ENCODE measurements at regions not wholly inside any gene's neighbourhood (a gene's known extent, or its start where the extent isn't known, plus 50 kb on each side); places are given as distances from the start of the nearest gene placed in this dataset.
"Not testable (repeated sequence)": the region's sequence is repeated elsewhere in the genome, so short reads cannot be mapped to it uniquely, and the experiment has no call there.

DNA sequence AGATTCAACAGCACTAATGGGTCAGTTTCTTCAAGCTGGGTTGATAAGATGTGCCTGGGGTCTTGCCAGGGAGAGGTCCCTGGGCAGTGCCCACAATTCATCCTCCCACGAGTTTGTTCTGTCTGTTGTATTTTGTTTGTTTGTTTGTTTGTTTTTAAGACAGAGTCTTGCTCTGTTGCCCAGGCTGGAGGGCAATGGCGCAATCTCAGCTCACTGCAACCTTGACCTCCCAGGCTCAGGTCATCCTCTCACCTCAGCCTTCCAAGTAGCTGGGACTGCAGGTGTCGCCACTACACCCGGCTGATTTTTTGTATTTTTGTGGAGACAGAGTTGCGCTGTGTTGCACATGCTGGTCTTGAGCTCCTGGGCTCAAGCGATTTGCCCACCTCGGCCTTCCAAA is 120.1 kb downstream of the NUFIP1 start:
- H3K9ac ChIP-seq (ENCODE audit: low read length in 5 of 5), result no peak overlapping the region
- H3K27me3 ChIP-seq (ENCODE audit: control insufficient read depth in 5 of 5, insufficient read depth in 4 of 5, low read length in 5 of 5), result peaks cover 0 to 5% (median 2%) of the 10 kb centered on the region in 5 donors
- no peak overlapping the region for H3K4me3 ChIP-seq (ENCODE audit: low read depth in 1 of 5, low read length in 5 of 5)
- no peaks in the 10 kb centered on the region for H3K9me3 ChIP-seq (ENCODE audit: control insufficient read depth in 5 of 5, low read length in 5 of 5)
- H3K36me3 ChIP-seq (ENCODE audit: control insufficient read depth in 5 of 5, insufficient read depth in 5 of 5, low read length in 5 of 5), result no peaks in the 10 kb centered on the region
- H3K4me1 ChIP-seq (ENCODE audit: control insufficient read depth in 5 of 5, insufficient read depth in 5 of 5, low read length in 5 of 5), result no peaks in the 10 kb centered on the region
- H3K27ac ChIP-seq (ENCODE audit: low read depth, low read length), result no peak overlapping the region

DNA sequence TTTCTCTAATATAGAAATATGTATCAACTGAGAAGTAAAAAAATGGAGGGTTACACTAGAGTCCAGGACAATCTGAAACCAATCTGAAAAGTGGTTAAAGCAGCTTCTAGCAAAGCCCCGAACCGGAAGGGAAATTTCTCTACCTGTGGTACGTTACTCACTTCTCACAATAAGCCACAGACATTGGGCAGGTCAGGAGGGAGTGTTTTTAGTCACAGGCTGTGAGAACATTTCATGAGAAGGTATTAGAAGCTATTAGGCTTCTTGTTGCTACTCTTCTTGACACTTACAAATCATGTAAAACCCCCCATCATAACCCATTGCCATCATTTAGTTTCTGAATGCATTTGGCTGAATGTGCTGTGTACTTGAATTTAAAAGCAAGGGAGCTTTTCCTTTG is 120.9 kb downstream of the NUFIP1 start:
- Histone ChIP-seq H3K36me3 (ENCODE audit: control insufficient read depth in 5 of 5, insufficient read depth in 5 of 5, low read length in 5 of 5) (no peaks in the 10 kb centered on the region), H3K4me1 (ENCODE audit: control insufficient read depth in 5 of 5, insufficient read depth in 5 of 5, low read length in 5 of 5) (no peaks in the 10 kb centered on the region), H3K9ac (ENCODE audit: low read length in 5 of 5) (no peak overlapping the region), H3K27me3 (ENCODE audit: control insufficient read depth in 5 of 5, insufficient read depth in 4 of 5, low read length in 5 of 5) (peaks cover 0 to 5% (median 2%) of the 10 kb centered on the region in 5 donors), H3K4me3 (ENCODE audit: low read depth in 1 of 5, low read length in 5 of 5) (no peak overlapping the region), H3K27ac (ENCODE audit: low read depth, low read length) (no peak overlapping the region), H3K9me3 (ENCODE audit: control insufficient read depth in 5 of 5, low read length in 5 of 5) (no peaks in the 10 kb centered on the region)

DNA sequence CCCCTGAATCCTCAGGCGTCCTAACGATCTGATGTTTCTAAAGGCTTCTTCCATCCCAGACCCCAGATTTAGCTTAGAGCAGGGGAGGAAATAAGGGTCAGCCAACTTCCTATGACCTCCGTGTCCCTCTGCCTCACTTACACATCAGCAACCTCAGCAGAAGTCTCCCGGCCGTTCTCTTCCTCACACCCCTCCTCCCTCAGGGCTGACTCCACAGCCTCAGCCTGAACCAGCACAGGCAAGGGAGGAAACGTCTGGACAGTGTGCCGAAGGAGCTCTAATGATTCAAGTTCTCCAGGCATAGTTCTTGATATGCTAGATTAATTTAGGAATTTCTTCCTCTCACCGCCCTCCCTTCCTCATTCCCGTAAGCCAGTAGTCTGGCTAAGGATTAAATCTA is 121.4 kb downstream of the NUFIP1 start:
- no peaks in the 10 kb centered on the region for H3K9me3 ChIP-seq (ENCODE audit: control insufficient read depth in 5 of 5, low read length in 5 of 5)
- H3K4me1 ChIP-seq (ENCODE audit: control insufficient read depth in 5 of 5, insufficient read depth in 5 of 5, low read length in 5 of 5), result no peaks in the 10 kb centered on the region
- H3K27ac ChIP-seq (ENCODE audit: low read depth, low read length), result no peak overlapping the region
- no peak overlapping the region for H3K4me3 ChIP-seq (ENCODE audit: low read depth in 1 of 5, low read length in 5 of 5)
- peaks cover 0 to 5% (median 2%) of the 10 kb centered on the region in 5 donors for H3K27me3 ChIP-seq (ENCODE audit: control insufficient read depth in 5 of 5, insufficient read depth in 4 of 5, low read length in 5 of 5)
- no peak overlapping the region for H3K9ac ChIP-seq (ENCODE audit: low read length in 5 of 5)
- no peaks in the 10 kb centered on the region for H3K36me3 ChIP-seq (ENCODE audit: control insufficient read depth in 5 of 5, insufficient read depth in 5 of 5, low read length in 5 of 5)

DNA sequence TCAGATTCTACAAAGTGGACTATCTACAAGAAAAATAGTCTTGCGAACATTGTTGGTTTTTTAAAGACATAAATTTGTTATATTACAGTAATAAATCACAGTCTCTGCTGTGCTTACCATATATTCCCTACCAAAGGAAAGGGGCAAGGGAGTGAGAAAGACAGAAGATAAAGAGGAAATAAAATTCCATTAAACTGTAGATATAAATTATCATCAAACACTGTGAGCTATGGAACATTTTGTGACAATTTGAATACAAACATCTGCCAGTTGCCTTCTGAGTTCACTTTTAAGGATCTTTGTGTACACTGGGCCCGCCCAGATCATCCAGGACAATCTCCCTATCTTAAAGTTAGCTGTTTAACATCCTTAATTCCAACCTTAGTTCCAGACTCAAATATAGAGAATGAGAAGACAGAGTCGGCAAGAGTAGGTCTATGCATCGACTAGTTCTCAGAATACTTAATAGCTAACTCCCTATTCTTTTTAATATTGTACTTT is 122.8 kb downstream of the NUFIP1 start:
- H3K4me3 ChIP-seq (ENCODE audit: low read depth in 1 of 5, low read length in 5 of 5), result no peak overlapping the region
- H3K27me3 ChIP-seq (ENCODE audit: control insufficient read depth in 5 of 5, insufficient read depth in 4 of 5, low read length in 5 of 5), result peaks cover 0 to 5% (median 0%) of the 10 kb centered on the region in 5 donors
- H3K9me3 ChIP-seq (ENCODE audit: control insufficient read depth in 5 of 5, low read length in 5 of 5), result no peaks in the 10 kb centered on the region
- H3K27ac ChIP-seq (ENCODE audit: low read depth, low read length), result no peak overlapping the region
- no peaks in the 10 kb centered on the region for H3K36me3 ChIP-seq (ENCODE audit: control insufficient read depth in 5 of 5, insufficient read depth in 5 of 5, low read length in 5 of 5)
- no peaks in the 10 kb centered on the region for H3K4me1 ChIP-seq (ENCODE audit: control insufficient read depth in 5 of 5, insufficient read depth in 5 of 5, low read length in 5 of 5)
- H3K9ac ChIP-seq (ENCODE audit: low read length in 5 of 5), result no peak overlapping the region

DNA sequence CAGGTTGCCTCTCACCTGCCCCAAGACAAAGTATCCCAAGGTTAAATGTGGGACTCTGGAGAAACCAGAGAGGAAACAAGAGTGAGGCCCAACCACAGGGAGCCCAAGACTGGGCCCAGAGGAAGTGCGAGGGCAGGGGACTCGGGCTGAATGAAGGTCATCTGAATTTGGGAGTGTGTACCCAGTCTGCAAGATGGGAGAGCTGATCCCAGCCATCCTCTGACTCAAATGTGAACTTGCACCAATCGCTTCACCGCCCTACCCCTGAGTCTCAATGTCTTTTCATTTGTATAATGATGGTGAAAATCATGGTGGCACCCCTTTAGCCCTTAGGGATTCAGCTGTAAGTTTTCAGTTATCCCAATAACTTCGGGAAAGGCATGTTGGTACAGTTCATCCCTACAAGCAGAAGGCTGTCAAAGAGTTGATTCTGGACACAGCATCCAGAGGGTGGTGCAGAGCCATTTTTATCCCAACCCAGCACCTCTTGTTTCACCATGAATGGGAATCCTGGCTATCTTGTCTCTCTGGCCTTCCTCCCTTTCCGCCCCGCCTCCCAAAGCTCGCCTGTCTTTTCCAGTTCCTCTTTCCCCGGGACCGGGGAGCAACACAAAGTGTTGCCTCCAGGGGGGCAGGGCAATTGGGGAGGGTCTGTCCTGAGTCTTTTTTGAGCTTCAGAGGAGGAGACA is 123.4 kb downstream of the NUFIP1 start:
- Histone ChIP-seq H3K9ac (ENCODE audit: low read length in 5 of 5) (no peak overlapping the region), H3K36me3 (ENCODE audit: control insufficient read depth in 5 of 5, insufficient read depth in 5 of 5, low read length in 5 of 5) (no peaks in the 10 kb centered on the region), H3K4me3 (ENCODE audit: low read depth in 1 of 5, low read length in 5 of 5) (no peak overlapping the region), H3K27ac (ENCODE audit: low read depth, low read length) (no peak overlapping the region), H3K4me1 (ENCODE audit: control insufficient read depth in 5 of 5, insufficient read depth in 5 of 5, low read length in 5 of 5) (no peaks in the 10 kb centered on the region), H3K9me3 (ENCODE audit: control insufficient read depth in 5 of 5, low read length in 5 of 5) (no peaks in the 10 kb centered on the region), H3K27me3 (ENCODE audit: control insufficient read depth in 5 of 5, insufficient read depth in 4 of 5, low read length in 5 of 5) (peaks cover 0 to 5% (median 0%) of the 10 kb centered on the region in 5 donors)

DNA sequence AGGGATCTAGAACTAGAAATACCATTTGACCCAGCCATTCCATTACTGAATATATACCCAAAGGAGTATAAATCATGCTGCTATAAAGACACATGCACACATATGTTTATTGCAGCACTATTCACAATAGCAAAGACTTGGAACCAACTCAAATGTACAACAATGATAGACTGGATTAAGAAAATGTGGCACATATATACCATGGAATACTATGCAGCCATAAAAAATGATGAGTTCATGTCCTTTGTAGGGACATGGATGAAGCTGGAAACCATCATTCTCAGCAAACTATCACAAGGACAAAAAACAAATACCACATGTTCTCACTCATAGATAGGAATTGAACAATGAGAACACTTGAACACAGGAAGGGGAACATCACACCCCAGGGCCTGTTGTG is 125.6 kb downstream of the NUFIP1 start:
- H3K36me3 ChIP-seq (ENCODE audit: control insufficient read depth in 5 of 5, insufficient read depth in 5 of 5, low read length in 5 of 5); H3K27ac ChIP-seq (ENCODE audit: low read depth, low read length); H3K9me3 ChIP-seq (ENCODE audit: control insufficient read depth in 5 of 5, low read length in 5 of 5); H3K4me1 ChIP-seq (ENCODE audit: control insufficient read depth in 5 of 5, insufficient read depth in 5 of 5, low read length in 5 of 5); H3K9ac ChIP-seq (ENCODE audit: low read length in 5 of 5); H3K4me3 ChIP-seq (ENCODE audit: low read depth in 1 of 5, low read length in 5 of 5); H3K27me3 ChIP-seq (ENCODE audit: control insufficient read depth in 5 of 5, insufficient read depth in 4 of 5, low read length in 5 of 5): not testable (repeated sequence)

DNA sequence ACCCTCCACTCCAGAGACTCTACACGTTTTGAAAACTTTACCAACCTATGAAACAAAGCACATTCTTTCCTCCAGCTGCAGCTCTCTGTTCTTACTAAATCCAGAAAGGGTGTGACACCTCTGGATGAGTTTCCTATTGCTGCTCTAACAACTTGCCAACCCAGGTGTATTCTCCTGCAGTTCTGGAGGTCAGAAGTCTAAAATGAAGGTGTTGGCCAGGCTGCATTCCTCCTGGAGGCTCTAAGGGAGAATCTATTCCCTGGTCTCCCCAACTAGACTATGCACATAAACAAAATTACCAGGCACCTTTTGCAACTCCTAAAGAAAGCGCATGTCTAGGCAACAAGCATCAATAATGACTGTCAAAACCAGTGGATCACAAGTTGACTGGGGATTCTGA is 128.8 kb downstream of the NUFIP1 start:
- H3K4me1 ChIP-seq (ENCODE audit: control insufficient read depth in 5 of 5, insufficient read depth in 5 of 5, low read length in 5 of 5), result no peaks in the 10 kb centered on the region
- no peak overlapping the region for H3K9ac ChIP-seq (ENCODE audit: low read length in 5 of 5)
- H3K36me3 ChIP-seq (ENCODE audit: control insufficient read depth in 5 of 5, insufficient read depth in 5 of 5, low read length in 5 of 5), result no peaks in the 10 kb centered on the region
- no peaks in the 10 kb centered on the region for H3K9me3 ChIP-seq (ENCODE audit: control insufficient read depth in 5 of 5, low read length in 5 of 5)
- peaks cover 0 to 2% (median 0%) of the 10 kb centered on the region in 5 donors for H3K27me3 ChIP-seq (ENCODE audit: control insufficient read depth in 5 of 5, insufficient read depth in 4 of 5, low read length in 5 of 5)
- H3K27ac ChIP-seq (ENCODE audit: low read depth, low read length), result no peak overlapping the region
- no peak overlapping the region for H3K4me3 ChIP-seq (ENCODE audit: low read depth in 1 of 5, low read length in 5 of 5)

DNA sequence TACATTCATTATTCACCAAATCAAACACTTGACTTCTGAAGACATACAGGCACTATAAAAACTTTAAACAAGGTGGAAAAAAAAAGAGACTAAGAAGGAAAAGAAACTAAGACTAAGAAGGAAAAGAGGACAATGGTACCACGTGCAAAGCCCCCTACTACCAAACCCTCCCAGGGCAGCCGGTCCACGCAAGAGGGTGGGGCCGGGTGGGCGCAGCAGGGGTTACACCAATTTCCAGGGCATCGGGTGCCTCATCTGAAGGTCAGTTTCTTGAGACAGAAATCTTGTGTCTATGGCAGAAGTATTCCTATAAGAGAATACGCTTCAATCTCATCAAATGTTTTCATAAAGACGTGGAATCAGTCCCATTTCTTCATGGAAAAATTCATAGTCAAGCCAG is 131.5 kb downstream of the NUFIP1 start:
- no peak overlapping the region for H3K27ac ChIP-seq (ENCODE audit: low read depth, low read length)
- no peak overlapping the region for H3K9ac ChIP-seq (ENCODE audit: low read length in 5 of 5)
- H3K4me3 ChIP-seq (ENCODE audit: low read depth in 1 of 5, low read length in 5 of 5), result no peak overlapping the region
- no peaks in the 10 kb centered on the region for H3K9me3 ChIP-seq (ENCODE audit: control insufficient read depth in 5 of 5, low read length in 5 of 5)
- H3K4me1 ChIP-seq (ENCODE audit: control insufficient read depth in 5 of 5, insufficient read depth in 5 of 5, low read length in 5 of 5), result peaks cover 0 to 4% (median 0%) of the 10 kb centered on the region in 5 donors
- no peaks in the 10 kb centered on the region for H3K36me3 ChIP-seq (ENCODE audit: control insufficient read depth in 5 of 5, insufficient read depth in 5 of 5, low read length in 5 of 5)
- peaks cover 0 to 2% (median 0%) of the 10 kb centered on the region in 5 donors for H3K27me3 ChIP-seq (ENCODE audit: control insufficient read depth in 5 of 5, insufficient read depth in 4 of 5, low read length in 5 of 5)

DNA sequence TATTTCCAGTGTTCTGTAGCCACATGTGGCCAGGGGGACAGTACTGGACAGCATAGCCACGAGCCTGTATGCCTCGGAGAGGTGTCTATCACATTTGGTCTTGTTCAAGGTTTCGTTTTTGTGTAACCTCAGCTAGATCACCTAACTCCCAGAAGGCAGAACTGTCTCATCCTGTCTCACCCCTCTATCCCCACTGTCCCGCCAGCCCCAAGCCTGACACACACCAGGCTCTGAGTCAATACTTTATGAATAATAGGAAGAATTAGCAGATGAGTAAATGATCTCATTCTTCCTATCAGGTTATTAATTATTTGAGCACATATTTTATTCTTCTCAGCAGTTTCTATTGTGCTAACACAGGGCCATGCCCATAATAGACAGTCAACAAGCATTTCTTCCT is 132.2 kb downstream of the NUFIP1 start:
- H3K27ac ChIP-seq (ENCODE audit: low read depth, low read length), result no peak overlapping the region
- H3K9ac ChIP-seq (ENCODE audit: low read length in 5 of 5), result no peak overlapping the region
- H3K36me3 ChIP-seq (ENCODE audit: control insufficient read depth in 5 of 5, insufficient read depth in 5 of 5, low read length in 5 of 5), result no peaks in the 10 kb centered on the region
- peaks cover 0 to 4% (median 0%) of the 10 kb centered on the region in 5 donors for H3K4me1 ChIP-seq (ENCODE audit: control insufficient read depth in 5 of 5, insufficient read depth in 5 of 5, low read length in 5 of 5)
- no peak overlapping the region for H3K4me3 ChIP-seq (ENCODE audit: low read depth in 1 of 5, low read length in 5 of 5)
- H3K27me3 ChIP-seq (ENCODE audit: control insufficient read depth in 5 of 5, insufficient read depth in 4 of 5, low read length in 5 of 5), result peaks cover 0 to 2% (median 0%) of the 10 kb centered on the region in 5 donors
- no peaks in the 10 kb centered on the region for H3K9me3 ChIP-seq (ENCODE audit: control insufficient read depth in 5 of 5, low read length in 5 of 5)

DNA sequence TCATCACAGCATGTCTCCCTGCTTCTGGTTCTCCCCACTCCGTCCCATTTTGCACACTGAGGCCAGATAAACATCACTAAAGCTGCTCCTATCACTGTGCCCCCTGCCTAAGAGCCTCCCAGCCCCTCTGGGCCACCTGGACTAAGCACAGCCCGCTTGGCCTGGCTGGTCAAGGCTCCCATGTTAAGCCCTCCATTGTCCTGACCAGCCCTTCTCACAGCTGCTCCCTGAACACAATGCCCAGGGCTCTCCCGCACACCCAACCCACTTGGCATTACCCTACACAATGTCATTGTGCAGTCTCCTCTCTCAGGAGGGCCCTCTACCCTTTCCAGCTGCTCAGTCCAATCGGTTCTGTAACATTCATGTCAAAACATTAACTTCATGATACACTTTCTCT is 133.4 kb downstream of the NUFIP1 start:
- H3K27me3 ChIP-seq (ENCODE audit: control insufficient read depth in 5 of 5, insufficient read depth in 4 of 5, low read length in 5 of 5), result peaks cover 0 to 2% (median 0%) of the 10 kb centered on the region in 5 donors
- no peak overlapping the region for H3K9ac ChIP-seq (ENCODE audit: low read length in 5 of 5)
- H3K4me3 ChIP-seq (ENCODE audit: low read depth in 1 of 5, low read length in 5 of 5), result no peak overlapping the region
- no peaks in the 10 kb centered on the region for H3K9me3 ChIP-seq (ENCODE audit: control insufficient read depth in 5 of 5, low read length in 5 of 5)
- H3K27ac ChIP-seq (ENCODE audit: low read depth, low read length), result no peak overlapping the region
- no peaks in the 10 kb centered on the region for H3K36me3 ChIP-seq (ENCODE audit: control insufficient read depth in 5 of 5, insufficient read depth in 5 of 5, low read length in 5 of 5)
- peaks cover 0 to 4% (median 0%) of the 10 kb centered on the region in 5 donors for H3K4me1 ChIP-seq (ENCODE audit: control insufficient read depth in 5 of 5, insufficient read depth in 5 of 5, low read length in 5 of 5)
